HG02678 (cell line): ENCODE measurements at regions not wholly inside any gene's neighbourhood (a gene's known extent, or its start where the extent isn't known, plus 50 kb on each side); places are given as distances from the start of the nearest gene placed in this dataset.
"Not testable (repeated sequence)": the region's sequence is repeated elsewhere in the genome, so short reads cannot be mapped to it uniquely, and the experiment has no call there.

Experiments used
- ATAC-seq: cut with Tn5 transposase; IDR thresholded peaks from one replicate; pipeline ENCODE4 v1.9.1; 2021; ENCODE audit warnings: mild to moderate bottlenecking, moderate library complexity; ENCODE audit not compliant: unreplicated experiment

DNA sequence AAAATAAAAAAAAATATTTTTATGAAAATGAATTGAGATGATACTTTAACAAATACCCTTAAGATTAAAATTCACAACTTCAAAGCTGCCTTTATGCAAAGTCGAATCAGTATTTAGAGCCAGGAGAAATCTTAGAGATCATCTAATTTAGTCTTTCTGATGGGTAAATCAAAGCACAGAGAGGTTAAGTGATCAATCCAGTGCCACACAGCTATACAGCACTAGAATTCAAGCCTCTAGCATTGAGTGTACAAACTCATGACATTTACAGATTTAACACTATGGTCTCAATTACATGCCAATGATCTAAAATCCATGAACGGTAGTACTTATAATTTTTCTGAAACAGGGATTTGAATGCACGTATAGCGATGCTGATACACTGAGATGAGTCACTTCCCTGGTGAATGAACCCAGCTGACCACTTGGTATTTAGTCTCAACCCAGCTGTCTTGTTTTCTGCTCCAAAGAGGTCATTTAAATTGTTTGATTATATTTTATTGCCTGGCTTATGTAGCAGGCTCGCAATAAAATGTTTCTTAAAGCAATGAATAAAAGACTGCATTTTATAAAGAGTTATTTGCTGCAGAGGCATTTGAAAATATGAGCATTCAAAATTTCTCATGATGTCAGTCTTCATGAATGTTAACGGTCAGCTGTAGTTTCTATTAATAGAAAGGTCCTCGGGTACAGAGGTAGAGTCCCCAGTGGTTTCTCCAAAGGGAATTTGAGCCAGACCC is 152.4 kb upstream of the PRICKLE1 start:
- no peak for ATAC-seq

DNA sequence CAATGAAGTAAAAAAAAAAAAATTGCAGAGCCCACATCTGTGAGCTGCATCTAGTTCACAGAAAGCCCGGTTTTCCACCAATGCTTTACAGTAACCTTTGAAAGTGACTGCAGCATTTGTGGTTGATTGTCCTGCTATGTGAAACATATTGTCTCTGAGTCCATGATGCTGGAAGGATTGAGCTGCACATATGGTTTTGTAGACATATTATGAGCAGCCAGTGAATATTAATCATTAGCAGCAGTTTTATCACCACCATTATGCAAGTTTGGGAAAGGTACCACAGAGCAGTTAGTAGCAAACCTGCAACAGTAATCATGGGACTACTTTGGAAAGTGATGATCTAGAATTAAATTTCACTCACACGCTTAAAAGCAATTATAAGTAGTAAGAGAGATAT is 151.5 kb upstream of the PRICKLE1 start:
- no peak for ATAC-seq

GRCh38 chr12:42737398-42737797 is 147.9 kb upstream of the PRICKLE1 start:
- no peak for ATAC-seq

- no peak for ATAC-seq
These were observed 146.4 kb upstream of the PRICKLE1 start for GRCh38 chr12:42735861-42736361.

GRCh38 chr12:42733911-42734310 is 144.4 kb upstream of the PRICKLE1 start:
- no peak for ATAC-seq

DNA sequence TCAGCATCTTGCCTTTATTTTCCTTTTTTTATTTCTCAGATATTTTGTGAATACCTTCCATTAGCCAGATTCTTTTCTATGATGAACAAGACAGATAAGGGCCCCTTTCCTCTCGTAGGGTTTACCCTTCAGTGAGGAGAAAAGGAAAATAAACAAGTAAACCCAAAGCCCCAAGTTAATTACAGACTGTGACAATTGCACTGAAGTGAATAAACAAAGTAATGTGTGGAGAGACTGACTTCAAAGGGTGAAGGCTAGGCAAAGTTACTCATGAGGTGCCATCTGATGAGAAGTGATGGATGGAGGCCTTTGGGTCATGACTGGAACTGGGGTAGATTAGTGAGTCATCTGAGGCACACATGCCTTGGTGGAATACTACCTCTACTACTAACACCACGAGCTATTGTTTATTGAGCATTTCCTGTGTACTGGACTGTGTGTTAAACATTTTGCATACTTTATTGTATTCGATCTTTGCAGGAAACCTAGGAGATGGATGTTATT is 143.4 kb upstream of the PRICKLE1 start:
- ATAC-seq: no peak

DNA sequence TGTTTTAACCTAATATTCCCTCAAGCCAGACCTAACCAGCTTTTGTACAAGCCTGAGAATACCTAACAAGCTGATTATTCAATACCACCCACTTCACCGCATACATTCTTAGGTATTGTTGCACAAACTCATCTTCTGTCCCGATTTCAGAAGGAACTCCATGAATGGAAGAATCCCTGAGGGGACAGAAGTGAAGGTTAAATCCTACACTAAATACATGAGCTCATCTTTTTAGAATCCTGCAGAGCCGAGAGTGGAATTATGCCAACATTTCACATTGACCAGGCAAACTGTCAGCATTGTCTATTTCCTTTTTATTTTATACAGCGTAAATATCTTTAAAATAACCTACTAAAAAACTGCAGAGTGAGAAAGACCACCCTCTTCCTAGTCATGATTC is 140.7 kb upstream of the PRICKLE1 start:
- no peak for ATAC-seq

- no peak for ATAC-seq
These were observed 140.0 kb upstream of the PRICKLE1 start for GRCh38 chr12:42729535-42729900.

DNA sequence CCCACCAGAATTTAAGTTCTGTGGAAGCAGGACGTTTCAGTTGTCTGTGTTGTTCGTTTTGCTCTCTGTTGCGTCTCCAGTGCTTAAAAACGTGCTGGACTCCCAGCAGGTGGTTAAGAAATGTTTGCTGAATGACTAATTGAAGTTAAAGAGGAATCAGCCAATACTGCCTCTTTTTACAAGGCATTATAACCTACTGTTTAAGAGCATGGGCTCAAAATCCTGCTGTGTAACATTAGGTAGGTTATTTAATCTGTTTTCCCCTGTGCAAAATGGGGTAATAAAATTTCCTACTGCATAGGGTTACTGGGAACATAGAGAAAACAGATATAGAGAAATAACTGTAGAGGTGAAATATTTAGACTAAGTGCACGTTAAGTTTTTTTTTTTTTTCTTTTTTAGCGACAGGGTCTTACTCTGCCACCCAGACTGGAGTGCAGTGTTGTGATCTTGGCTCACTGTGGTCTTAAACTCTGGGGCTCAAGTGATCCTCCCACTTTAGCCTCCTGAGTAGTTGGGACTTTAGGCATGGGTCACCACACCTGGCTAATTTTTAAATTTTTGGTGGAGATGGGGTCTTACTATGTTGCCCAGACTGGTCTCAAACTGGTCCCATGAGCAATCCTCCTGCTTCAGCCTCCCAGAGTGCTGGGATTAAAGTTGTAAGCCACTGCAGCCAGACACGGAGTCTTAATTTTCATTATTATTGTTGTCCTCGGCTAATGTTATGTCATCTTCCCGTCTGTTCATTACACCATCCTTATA is 139.4 kb upstream of the PRICKLE1 start:
- ATAC-seq: no peak

DNA sequence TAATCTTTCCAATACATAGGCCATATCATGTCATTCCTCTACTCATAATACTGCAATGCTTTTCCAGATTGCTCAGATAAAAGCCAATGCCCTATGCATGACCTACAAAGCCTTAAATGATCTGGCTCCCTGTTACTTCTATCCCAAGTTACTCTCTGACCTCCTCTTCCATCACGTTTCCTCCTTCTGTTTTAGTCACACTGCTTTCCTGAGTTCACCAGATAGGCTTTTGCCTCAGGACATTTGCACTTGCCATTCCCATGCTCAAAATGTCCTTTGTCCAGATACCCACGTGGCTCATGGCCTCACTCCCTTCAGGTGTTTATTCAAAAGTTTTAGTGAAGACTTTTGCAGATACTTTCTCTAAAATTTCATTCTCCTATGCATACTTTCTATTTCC is 138.7 kb upstream of the PRICKLE1 start:
- ATAC-seq: no peak

DNA sequence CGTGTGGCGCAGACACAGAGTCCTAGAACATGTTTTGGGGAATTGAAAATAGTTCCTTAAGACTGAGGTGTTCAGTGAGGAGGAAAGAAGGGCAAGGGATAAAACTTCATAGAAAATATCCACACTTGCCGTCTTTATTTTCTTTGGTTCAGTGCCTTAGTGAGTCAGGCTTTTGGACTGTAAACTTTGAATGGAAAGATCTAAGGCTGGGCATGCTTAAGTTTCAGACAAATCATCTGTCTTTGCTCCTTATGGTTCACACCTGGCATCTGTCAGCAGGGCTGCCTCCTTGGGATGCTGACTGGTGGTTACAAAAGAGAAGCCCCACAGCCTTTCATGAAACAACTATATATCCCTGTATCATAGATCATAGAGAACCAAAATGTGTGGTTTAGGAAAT is 136.3 kb upstream of the PRICKLE1 start:
- ATAC-seq: no peak

- ATAC-seq: no peak
These were observed 126.9 kb upstream of the PRICKLE1 start for GRCh38 chr12:42716491-42716891.

DNA sequence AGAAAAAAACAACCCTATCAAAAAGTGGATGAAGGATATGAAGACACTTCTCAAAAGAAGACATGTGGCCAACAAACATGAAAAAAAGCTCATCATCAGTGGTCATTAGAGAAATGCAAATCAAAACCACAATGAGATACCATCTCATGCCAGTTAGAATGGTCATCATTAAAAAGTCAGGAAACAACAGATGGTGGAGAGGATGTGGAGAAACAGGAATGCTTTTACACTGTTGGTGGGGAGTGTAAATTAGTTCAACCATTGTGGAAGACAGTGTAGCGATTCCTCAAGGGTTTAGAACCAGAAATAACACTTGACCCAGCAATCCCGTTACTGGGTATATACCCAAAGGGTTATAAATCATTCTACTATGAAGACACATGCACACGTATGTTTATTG is 124.0 kb upstream of the PRICKLE1 start:
- ATAC-seq: not testable (repeated sequence)

GRCh38 chr12:42708374-42708773 is 118.8 kb upstream of the PRICKLE1 start:
- not testable (repeated sequence) for ATAC-seq

- ATAC-seq: no peak
These were observed 118.0 kb upstream of the PRICKLE1 start for GRCh38 chr12:42707312-42708226.

GRCh38 chr12:42706321-42706720 is 116.8 kb upstream of the PRICKLE1 start:
- ATAC-seq: no peak

- ATAC-seq: no peak
These were observed 116.3 kb upstream of the PRICKLE1 start for GRCh38 chr12:42705863-42706262.

DNA sequence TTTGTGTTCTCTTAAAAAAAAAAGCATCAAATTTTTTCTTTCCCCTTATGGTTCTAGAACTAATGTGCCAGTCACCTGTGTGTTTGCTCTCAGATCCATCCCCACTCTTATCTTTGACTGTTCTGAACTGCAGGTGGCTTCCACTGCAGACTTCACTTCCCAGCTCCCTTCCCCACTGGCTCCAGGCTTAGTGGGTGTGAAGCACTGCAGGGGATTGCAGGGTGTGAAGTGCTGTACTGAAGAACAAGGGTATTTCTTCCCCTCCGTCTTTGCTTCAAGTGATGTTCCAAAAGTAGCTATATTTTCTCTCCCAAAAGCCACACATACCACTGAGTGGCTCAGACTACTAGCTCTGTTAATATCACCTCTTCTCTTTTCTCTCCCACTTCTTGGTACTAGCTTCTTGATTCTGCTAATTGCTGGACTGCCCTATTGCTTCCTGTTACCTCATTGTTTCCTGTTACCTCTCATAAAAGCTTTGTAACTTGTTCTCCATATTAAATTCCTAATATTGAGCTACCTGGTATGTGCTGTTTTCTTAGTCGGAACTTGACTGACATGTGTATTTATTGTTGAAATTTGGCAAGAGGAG is 115.4 kb upstream of the PRICKLE1 start:
- no peak for ATAC-seq

DNA sequence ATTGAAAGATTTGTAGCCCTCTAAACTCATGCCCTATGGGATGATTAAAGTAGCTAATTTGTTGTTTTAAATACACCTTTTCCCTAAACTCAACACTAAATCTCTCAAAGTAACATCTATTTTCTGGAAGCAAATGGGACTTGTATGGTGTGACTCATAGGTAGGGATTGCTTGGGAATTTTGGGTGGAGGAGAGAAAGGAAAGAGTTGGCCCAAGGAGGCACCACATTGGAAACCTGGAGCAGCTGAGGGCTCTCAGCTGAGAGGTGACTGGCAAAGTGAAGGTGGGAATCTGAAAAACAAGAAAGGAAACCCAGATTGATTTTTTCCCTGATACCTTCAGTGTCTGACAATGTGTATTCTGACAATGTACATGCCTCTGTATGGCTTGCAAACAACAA is 114.8 kb upstream of the PRICKLE1 start:
- ATAC-seq: no peak

DNA sequence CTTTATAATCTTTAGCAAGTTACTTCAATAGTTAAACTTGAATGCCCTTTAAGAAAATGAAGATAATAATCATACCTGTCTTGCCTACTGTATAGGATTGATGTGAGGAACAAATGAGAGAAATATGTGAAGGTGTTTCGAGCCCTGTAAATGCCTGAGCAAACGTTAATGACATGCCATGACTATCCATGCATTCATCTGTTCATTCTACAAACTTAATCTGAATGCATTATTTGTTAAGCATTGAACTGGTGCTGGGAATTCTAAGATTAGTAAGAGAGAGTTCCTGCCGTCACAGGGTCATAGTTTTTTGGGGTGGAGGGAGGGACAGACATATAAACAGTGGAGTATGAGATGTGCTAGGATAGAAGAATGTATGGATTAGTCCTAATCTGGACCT is 111.5 kb upstream of the PRICKLE1 start:
- no peak for ATAC-seq

GRCh38 chr12:42698213-42698612 is 108.7 kb upstream of the PRICKLE1 start:
- no peak for ATAC-seq
